ENCODE measurements at regions not wholly inside any gene's neighbourhood (a gene's known extent, or its start where the extent isn't known, plus 50 kb on each side); places are given as distances from the start of the nearest gene placed in this dataset.

GRCh38 chr2:36031471-36031870 is 324.1 kb upstream of the CRIM1 start (continued):
- TF ChIP-seq ZBTB33 (IDR thresholded peaks at IDR 0.05) (no peak), CBX5 (IDR thresholded peaks at IDR 0.05; ENCODE audit: low read depth) (no peak), TCF3 (IDR thresholded peaks at IDR 0.05; ENCODE audit: borderline replicate concordance, insufficient read depth, low read depth, low read length) (no peak), ESRRA (IDR thresholded peaks at IDR 0.05; ENCODE audit: low read length) (no peak)

- Histone ChIP-seq H3K36me3 (ENCODE audit: control insufficient read depth in 2 of 2, insufficient read depth in 2 of 2, low read length in 1 of 2) (no peaks in the 10 kb centered on the region), H4K20me1 (ENCODE audit: control insufficient read depth, insufficient read depth) (no peaks in the 10 kb centered on the region), H3K79me2 (ENCODE audit: control insufficient read depth, insufficient read depth, low read length) (no peaks in the 10 kb centered on the region), H3K9me3 (replicated peaks; ENCODE audit: control insufficient read depth, insufficient read depth, low read length) (no peaks in the 10 kb centered on the region), H3K4me3 (no peak overlapping the region), H3K27me3 (replicated peaks in 1 of 2; ENCODE audit: control insufficient read depth in 2 of 2, insufficient read depth in 2 of 2, low read length in 1 of 2) (no peaks in the 10 kb centered on the region), H3K4me1 (ENCODE audit: control insufficient read depth, insufficient read depth, low read length) (no peaks in the 10 kb centered on the region), H3K27ac (ENCODE audit: control insufficient read depth, insufficient read depth) (no peak overlapping the region), H2AFZ (ENCODE audit: control insufficient read depth, low read depth, low read length) (no peak overlapping the region), H3K9ac (ENCODE audit: control insufficient read depth, insufficient read depth, low read length) (no peak overlapping the region), H3K4me2 (ENCODE audit: control insufficient read depth, insufficient read depth) (no peak overlapping the region)
- SMC1A ChIA-PET (ENCODE audit: uncharacterized antibody, unreplicated experiment) = interaction anchor here (1.6 kb wide), 1 partner anchor 289 kb away, joined by 3 read pairs; no protein-coding TSS in a partner anchor
- DNase-seq (ENCODE audit: low read depth, low spot score) (no peak), FAIRE-seq (no peak), ATAC-seq (no peak)
- POLR2A ChIA-PET = no interaction called here
- intact Hi-C loops (cut with micrococcal nuclease; ENCODE audit: unreplicated experiment) = no loop called here
- no TSS peak for BruUV-seq (replicated peaks)
- RAD21 ChIA-PET (ENCODE audit: unreplicated experiment) = no interaction called here
- in situ Hi-C loops (cut with MboI) = no loop called here
- 0% methylated on average over 2 of the region's 2 CpGs for WGBS (ENCODE audit: insufficient coverage, insufficient replicate concordance, low lambda C conversion rate, missing lambda C conversion rate)
- CTCF ChIA-PET = no interaction called here
- TF ChIP-seq ATF3 (IDR thresholded peaks at IDR 0.05; ENCODE audit: borderline replicate concordance, extremely low read depth, low read depth, low read length) = no peak
- no peak for TF ChIP-seq PRDM15 (CRISPR knock-in tag; IDR thresholded peaks at IDR 0.05)
- no peak for TF ChIP-seq SIX5 (IDR thresholded peaks at IDR 0.05; ENCODE audit: low read depth, low read length, severe bottlenecking)
- TF ChIP-seq NR2C2 (IDR thresholded peaks at IDR 0.05; ENCODE audit: borderline replicate concordance, control insufficient read depth, insufficient read length, low read depth) = no peak
- no peak for TF ChIP-seq MTA2 (IDR thresholded peaks at IDR 0.05; ENCODE audit: low read depth)
- no peak for TF ChIP-seq ZBTB4 (CRISPR knock-in tag; IDR thresholded peaks at IDR 0.05)
- TF ChIP-seq RELA (IDR thresholded peaks at IDR 0.05; ENCODE audit: borderline replicate concordance, partially characterized antibody) = no peak
Observed at GRCh38 chr2:36027616-36028015, 328.0 kb upstream of the CRIM1 start.

All from GM12878 (cell line).